Fibroblast of mammary gland (primary cell): ENCODE measurements at regions not wholly inside any gene's neighbourhood (a gene's known extent, or its start where the extent isn't known, plus 50 kb on each side); places are given as distances from the start of the nearest gene placed in this dataset.
"Not testable (repeated sequence)": the region's sequence is repeated elsewhere in the genome, so short reads cannot be mapped to it uniquely, and the experiment has no call there.

Experiments
- DNase-seq: peaks from one replicate; pipeline ENCODE4 v3.0.0-alpha.2; 2010; ENCODE audit warnings: low read depth
- H3K4me3 ChIP-seq: 2 replicates; pipeline ENCODE4 v1.5.1; 2011; ENCODE audit warnings: low read depth, mild to moderate bottlenecking, low read length, moderate library complexity; ENCODE audit not compliant: control insufficient read depth
- CTCF ChIP-seq: conservative IDR thresholded peaks from 2 replicates; pipeline ENCODE4 v1.5.1; 2011; ENCODE audit warnings: low read depth, low read length, inconsistent platforms; ENCODE audit not compliant: control insufficient read depth, insufficient read depth

DNA sequence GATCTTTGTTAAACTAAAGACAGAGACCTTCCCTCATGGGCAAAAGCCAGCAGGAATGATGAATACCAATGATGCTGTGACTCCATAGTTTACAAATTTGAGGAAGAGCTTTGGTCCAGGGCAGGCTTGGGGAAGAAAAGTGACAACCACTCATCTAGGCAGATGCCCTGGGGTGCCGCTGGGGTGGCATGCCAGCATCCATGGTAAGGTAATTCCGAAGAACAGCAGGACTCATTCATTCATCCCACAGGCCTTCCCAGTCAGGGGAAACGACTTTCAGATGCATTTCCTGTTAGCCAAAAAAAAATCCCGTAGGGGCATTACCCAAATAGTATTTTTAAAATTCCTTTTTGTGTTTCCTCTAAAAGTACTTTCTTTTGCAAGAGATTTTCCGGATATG is 180.7 kb upstream of the SERPINE2 start:
- H3K4me3 ChIP-seq = no peak overlapping the region
- no peak for DNase-seq
- no peak for TF ChIP-seq CTCF

DNA sequence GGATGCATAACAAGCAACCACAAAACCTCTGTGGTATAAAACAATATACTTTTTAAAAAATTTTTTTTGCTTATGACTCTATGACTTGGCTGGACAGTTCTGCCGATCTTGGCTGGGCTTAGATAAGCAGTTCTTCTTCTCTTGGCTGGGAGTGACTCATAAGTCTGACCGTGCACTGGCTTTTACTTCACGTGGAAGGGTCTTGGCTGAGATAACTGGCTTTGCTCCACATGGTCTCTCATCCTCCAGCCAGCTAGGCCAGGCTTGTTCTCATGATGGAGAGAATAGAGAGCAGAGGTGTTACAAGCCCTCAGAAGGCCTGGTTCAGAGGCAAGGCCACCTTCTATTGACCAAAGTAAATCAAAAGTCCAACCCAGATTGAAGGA is 178.9 kb upstream of the SERPINE2 start:
- peak; percentile 96 for DNase-seq
- H3K4me3 ChIP-seq = no peak overlapping the region
- TF ChIP-seq CTCF = no peak

- no peak for TF ChIP-seq CTCF
- no peak for DNase-seq
- H3K4me3 ChIP-seq = no peak overlapping the region
These were observed 178.3 kb upstream of the SERPINE2 start for GRCh38 chr2:224217233-224217961.

- not testable (repeated sequence) for H3K4me3 ChIP-seq, DNase-seq
These were observed 176.5 kb upstream of the SERPINE2 start for GRCh38 chr2:224215611-224216010.

DNA sequence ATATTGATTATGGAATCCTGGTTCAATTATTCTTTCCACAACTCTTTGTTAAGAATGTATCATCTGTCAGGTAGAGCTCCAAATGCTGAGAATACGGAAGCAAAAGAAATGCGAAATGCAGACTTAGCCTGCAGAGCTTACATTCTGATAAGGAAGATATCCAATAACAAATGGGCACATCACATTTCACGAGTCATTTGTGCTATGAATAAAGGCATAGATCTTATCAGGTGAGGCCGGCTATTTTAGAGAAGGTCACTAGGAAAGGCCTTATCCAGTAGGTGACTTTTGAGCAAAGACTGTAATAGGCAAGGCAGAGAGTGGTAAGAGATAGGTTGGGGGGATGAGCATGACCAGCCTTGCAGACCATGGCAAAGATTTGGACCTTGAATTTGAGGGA is 174.3 kb upstream of the SERPINE2 start:
- no peak for DNase-seq
- no peak overlapping the region for H3K4me3 ChIP-seq
- TF ChIP-seq CTCF = no peak

GRCh38 chr2:224211791-224212190 is 172.7 kb upstream of the SERPINE2 start:
- no peak for TF ChIP-seq CTCF
- H3K4me3 ChIP-seq = no peak overlapping the region
- DNase-seq = no peak

DNA sequence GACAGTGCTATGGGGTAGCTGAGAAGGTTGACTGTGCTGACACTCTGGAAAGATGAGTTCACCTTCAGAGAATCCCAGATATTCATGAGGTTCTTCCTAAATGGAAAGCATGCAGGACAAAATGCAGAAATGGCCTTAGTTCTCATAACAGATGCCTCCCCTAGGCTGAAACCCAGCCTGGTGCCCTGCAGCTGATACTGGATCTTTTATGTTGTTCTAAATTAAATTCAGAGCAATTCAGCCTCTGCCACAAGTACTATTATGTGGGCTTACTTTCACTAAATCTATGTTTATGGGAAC is 172.0 kb upstream of the SERPINE2 start:
- no peak for DNase-seq
- no peak for TF ChIP-seq CTCF
- no peak overlapping the region for H3K4me3 ChIP-seq
